ENCODE measurements at regions not wholly inside any gene's neighbourhood (a gene's known extent, or its start where the extent isn't known, plus 50 kb on each side); places are given as distances from the start of the nearest gene placed in this dataset.

DNA sequence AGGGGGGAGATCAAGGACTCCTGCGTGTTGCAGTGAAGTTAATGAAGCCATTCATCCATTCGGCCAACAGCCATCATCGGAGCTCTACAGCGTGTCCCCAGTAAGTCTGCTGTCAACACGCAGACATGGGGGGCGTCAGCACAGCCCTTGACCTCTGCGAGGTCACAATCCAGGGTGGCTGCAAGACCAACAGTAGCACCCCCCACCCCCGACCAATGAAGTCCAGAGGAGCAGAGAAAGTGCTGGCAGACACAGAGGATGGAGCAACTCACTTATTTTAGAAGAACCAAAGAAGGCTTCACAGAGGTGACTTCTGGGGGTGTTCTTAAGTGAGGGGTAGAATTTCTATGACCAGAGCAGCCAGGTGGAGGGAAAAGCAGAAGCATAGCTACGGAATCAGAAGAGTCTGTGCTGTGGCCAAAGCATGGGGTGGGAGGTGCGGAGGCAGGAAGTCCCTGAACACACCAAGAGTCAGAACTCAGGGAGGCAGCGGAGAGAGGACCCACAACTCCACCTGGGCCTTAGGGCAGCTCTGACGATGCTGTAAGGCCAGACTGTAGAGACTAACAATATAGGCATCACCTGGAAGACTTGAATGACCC lies 185.4 kb downstream of the FOXO1 start:
- TF ChIP-seq, protein P1, sequence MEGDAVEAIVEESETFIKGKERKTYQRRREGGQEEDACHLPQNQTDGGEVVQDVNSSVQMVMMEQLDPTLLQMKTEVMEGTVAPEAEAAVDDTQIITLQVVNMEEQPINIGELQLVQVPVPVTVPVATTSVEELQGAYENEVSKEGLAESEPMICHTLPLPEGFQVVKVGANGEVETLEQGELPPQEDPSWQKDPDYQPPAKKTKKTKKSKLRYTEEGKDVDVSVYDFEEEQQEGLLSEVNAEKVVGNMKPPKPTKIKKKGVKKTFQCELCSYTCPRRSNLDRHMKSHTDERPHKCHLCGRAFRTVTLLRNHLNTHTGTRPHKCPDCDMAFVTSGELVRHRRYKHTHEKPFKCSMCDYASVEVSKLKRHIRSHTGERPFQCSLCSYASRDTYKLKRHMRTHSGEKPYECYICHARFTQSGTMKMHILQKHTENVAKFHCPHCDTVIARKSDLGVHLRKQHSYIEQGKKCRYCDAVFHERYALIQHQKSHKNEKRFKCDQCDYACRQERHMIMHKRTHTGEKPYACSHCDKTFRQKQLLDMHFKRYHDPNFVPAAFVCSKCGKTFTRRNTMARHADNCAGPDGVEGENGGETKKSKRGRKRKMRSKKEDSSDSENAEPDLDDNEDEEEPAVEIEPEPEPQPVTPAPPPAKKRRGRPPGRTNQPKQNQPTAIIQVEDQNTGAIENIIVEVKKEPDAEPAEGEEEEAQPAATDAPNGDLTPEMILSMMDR (IDR thresholded peaks at IDR 0.05 in 8 of 11, conservative IDR thresholded peaks at IDR 0.05 in 3 of 11) = no peak
- no peak for TF ChIP-seq POLR2A (IDR thresholded peaks at IDR 0.05)
